Activated T-cell treated with anti-CD3 and anti-CD28 coated beads, Interleukin-2, amount 50 U/mL, for 72 hours (primary cell): ENCODE measurements at regions not wholly inside any gene's neighbourhood (a gene's known extent, or its start where the extent isn't known, plus 50 kb on each side); places are given as distances from the start of the nearest gene placed in this dataset.

Experiments used
- ATAC-seq, 2 donors: fragments of 150-1000 bp; cut with Tn5 transposase; replicated peaks in 1 of 2; 2 replicates each; pipeline ENCODE4 v1.10.0; 2021; ENCODE audit warnings: moderate library complexity in 2 of 2, mild to moderate bottlenecking in 1 of 2
- DNase-seq, 2 donors: peaks; one replicate each; pipeline ENCODE4 v3.0.0; 2021 to 2022; ENCODE audit warnings: mixed read lengths in 1 of 2
- H3K27ac Mint-ChIP-seq: one replicate; pipeline ENCODE4 v1.8.0; 2022; ENCODE audit warnings: mild to moderate bottlenecking, moderate library complexity, mixed read lengths
- H3K27me3 Mint-ChIP-seq: one replicate; pipeline ENCODE4 v1.8.0; 2022; ENCODE audit warnings: low read depth, mixed read lengths
- H3K36me3 Mint-ChIP-seq, 2 donors: one replicate each; pipeline ENCODE4 v1.8.0; 2022; ENCODE audit warnings: mixed read lengths in 2 of 2, mild to moderate bottlenecking in 1 of 2; ENCODE audit not compliant: insufficient read depth in 2 of 2
- H3K4me1 Mint-ChIP-seq: one replicate; pipeline ENCODE4 v1.8.0; 2022; ENCODE audit warnings: low read depth, mixed read lengths
- H3K4me3 Mint-ChIP-seq, 2 donors: one replicate each; pipeline ENCODE4 v1.8.0; 2022; ENCODE audit warnings: mild to moderate bottlenecking in 2 of 2, mixed read lengths in 2 of 2, moderate library complexity in 2 of 2
- H3K9me3 Mint-ChIP-seq, 2 donors: one replicate each; pipeline ENCODE4 v1.8.0; 2022; ENCODE audit warnings: mixed read lengths in 2 of 2

DNA sequence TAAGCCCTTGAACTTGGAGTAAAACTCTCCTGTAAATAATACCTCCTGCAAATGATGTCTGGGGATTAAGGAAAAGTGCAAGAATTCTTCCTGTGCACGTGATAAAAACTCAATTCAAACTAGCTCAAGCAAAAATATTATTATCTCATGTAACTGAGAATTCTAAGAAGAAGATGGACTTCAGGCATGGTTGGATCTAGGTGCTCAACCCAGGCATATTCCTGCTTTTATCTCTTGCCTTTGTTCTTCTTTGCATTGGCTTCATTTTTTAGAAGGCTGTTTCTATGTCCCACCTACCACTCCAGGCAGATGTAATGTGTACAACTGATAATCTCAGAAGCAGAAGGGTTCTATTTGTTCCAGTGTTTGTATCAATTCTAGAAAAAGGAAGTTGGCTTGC, 95.8 kb downstream of the DACT2 start:
- no peak for DNase-seq
- ATAC-seq: no peak
- Mint-ChIP-seq H3K36me3 (no peaks in the 10 kb centered on the region), H3K27me3 (peaks cover 10% of the 10 kb centered on the region), H3K4me1 (no peaks in the 10 kb centered on the region), H3K9me3 (no peaks in the 10 kb centered on the region), H3K4me3 (no peak overlapping the region), H3K27ac (no peak overlapping the region)

DNA sequence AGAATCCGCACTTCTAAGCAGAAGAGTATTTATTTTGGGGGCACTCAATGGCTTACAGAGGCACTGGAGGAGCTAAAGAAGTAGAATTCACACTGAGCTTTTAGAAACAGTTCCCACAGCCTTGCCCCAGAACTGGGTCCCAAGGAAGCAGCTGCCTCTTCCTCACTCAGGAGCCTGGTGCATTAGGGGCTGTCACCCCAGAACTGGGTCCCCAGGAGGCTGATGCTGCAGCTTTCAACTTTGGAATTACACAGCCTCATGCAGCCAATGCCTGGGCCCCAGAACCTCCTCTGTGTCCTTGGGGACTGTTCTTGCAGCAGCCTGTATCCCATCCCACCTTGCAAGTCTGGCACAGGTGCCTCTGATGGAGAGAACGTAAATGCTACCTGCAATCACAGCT, 96.4 kb downstream of the DACT2 start:
- no peaks in the 10 kb centered on the region for H3K36me3 Mint-ChIP-seq
- ATAC-seq (no peak), DNase-seq (no peak)
- H3K9me3 Mint-ChIP-seq: no peaks in the 10 kb centered on the region
- no peaks in the 10 kb centered on the region for H3K4me1 Mint-ChIP-seq
- no peak overlapping the region for H3K27ac Mint-ChIP-seq
- peaks cover 11% of the 10 kb centered on the region for H3K27me3 Mint-ChIP-seq
- no peak overlapping the region for H3K4me3 Mint-ChIP-seq

DNA sequence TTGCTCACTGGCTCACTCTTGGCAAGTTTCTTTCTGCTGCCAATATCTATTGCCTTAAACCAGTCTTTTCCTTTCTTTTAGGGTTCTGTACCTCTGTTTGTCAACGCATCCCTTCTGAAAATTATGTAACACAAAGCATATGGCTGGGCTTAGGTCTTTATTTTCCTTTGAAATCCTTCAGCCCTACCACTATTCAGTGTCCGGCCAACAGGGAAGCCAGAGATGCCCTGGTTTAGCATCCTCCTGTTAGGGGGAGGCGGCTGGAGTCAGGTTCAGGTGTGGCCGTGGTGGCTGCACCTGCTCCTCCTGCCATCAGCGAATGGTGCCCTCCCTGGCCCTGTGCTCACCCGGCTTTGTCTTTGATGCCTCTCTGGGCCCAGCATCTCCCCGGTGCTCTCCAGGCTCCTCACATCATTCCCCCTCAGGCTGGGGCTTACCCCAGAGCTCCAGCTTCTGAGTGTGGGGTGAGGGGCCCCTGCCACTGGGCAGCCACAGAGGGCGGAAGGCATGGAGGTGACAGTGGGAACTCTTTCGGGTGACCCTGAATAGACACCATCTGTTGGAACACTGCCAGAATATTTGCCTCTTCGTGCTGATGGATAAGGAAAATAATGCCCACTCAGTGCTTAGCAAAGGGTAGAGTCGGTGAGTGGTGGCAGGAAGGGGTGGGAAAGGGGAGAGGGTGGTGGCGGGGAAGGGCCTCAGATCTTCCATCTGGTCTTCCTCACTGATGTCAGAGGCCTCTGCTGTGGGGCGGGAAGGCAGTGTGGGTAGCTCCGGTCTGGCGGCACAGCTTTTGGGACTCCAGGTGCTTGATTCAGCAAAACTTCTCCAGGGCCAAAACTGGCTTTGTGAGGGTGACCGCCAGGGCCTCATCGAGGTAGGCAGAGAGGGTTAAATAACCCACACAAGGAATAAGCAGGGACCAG, 97.2 kb downstream of the DACT2 start:
- no peak overlapping the region for H3K4me3 Mint-ChIP-seq
- no peaks in the 10 kb centered on the region for H3K9me3 Mint-ChIP-seq
- DNase-seq (no peak), ATAC-seq (no peak)
- H3K4me1 Mint-ChIP-seq: no peaks in the 10 kb centered on the region
- no peak overlapping the region for H3K27ac Mint-ChIP-seq
- no peaks in the 10 kb centered on the region for H3K36me3 Mint-ChIP-seq
- H3K27me3 Mint-ChIP-seq: peaks cover 17% of the 10 kb centered on the region

GRCh38 chr6:168221497-168222079, 98.0 kb downstream of the DACT2 start:
- H3K4me3 Mint-ChIP-seq: no peak overlapping the region
- peaks cover 17% of the 10 kb centered on the region for H3K27me3 Mint-ChIP-seq
- H3K36me3 Mint-ChIP-seq: no peaks in the 10 kb centered on the region
- no peak overlapping the region for H3K27ac Mint-ChIP-seq
- no peaks in the 10 kb centered on the region for H3K9me3 Mint-ChIP-seq
- ATAC-seq: no peak
- DNase-seq: no peak
- no peaks in the 10 kb centered on the region for H3K4me1 Mint-ChIP-seq

DNA sequence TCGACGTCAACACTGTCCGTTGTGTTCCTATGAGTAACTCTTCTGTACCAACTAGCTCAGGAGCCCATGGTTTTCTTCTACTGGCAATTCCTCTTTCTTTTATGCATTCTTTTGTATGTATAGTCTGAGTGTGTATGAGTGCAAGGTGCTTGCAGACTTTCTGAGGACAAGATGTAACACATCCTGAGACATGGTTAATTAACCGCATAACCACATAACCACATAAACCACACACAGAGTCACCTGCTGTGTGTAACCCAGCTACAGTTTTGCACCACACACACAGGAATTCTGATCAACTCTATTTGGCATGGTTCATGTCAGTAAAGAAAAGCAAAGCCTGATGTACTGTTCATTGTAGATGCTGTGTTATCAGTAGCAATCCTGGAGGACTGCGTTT, 98.6 kb downstream of the DACT2 start:
- peaks cover 12% of the 10 kb centered on the region for H3K27me3 Mint-ChIP-seq
- H3K4me1 Mint-ChIP-seq: no peaks in the 10 kb centered on the region

GRCh38 chr6:168219804-168220203, 99.8 kb downstream of the DACT2 start:
- Mint-ChIP-seq H3K27me3 (peaks cover 7% of the 10 kb centered on the region), H3K4me1 (no peaks in the 10 kb centered on the region), H3K4me3 (no peak overlapping the region), H3K27ac (no peak overlapping the region), H3K36me3 (no peaks in the 10 kb centered on the region), H3K9me3 (no peaks in the 10 kb centered on the region)
- DNase-seq (no peak), ATAC-seq (no peak)

More for the DNA sequence above, 98.6 kb downstream of the DACT2 start:
- no peak overlapping the region for H3K4me3 Mint-ChIP-seq
- H3K27ac Mint-ChIP-seq: no peak overlapping the region
- H3K9me3 Mint-ChIP-seq: no peaks in the 10 kb centered on the region
- ATAC-seq: no peak
- DNase-seq: no peak
- no peaks in the 10 kb centered on the region for H3K36me3 Mint-ChIP-seq

DNA sequence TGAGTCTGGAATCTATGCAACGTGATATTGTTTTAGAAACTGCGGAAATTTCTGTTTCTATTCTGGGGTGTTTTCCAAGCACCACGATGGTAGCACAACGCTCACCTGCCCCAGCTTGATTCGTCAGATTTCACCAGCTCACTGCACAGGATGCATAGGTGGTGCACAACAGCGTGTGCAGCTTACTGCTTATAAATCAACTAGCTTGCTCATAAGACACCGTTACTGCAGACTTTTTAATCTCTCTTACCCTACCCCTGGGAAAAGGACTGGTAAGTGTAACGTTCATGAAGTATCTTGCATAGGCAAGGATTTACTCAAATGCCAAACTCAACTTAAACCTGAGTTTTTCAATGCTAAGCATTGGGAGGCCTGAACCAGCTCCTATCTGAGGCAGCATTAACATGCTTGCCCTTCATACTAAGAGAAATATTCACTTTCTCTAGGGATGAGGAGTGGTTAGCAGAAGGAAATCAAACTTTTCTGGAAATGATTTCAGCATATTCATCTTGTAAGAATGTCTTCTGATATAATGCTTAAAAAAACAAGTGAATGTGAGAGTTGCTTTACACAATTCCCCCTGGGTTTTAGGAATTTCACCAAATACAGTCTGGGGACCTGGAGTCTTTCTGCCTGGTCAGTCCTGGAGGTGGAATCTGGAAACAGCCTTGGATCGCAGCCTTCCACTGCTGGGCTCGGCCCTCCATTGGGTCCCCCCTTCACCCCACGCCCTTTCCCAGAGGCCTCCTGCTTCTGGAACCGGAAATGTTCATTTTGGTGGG, 100.6 kb downstream of the DACT2 start:
- Mint-ChIP-seq H3K4me3 (no peak overlapping the region), H3K27me3 (peaks cover 7% of the 10 kb centered on the region), H3K27ac (no peak overlapping the region), H3K36me3 (no peaks in the 10 kb centered on the region), H3K9me3 (no peaks in the 10 kb centered on the region), H3K4me1 (no peaks in the 10 kb centered on the region)
- DNase-seq (no peak), ATAC-seq (no peak)

GRCh38 chr6:168217880-168218537, 101.6 kb downstream of the DACT2 start:
- H3K4me3 Mint-ChIP-seq: no peak overlapping the region
- ATAC-seq (no peak), DNase-seq (no peak)
- peaks cover 7% of the 10 kb centered on the region for H3K27me3 Mint-ChIP-seq
- no peaks in the 10 kb centered on the region for H3K9me3 Mint-ChIP-seq
- H3K27ac Mint-ChIP-seq: no peak overlapping the region
- no peaks in the 10 kb centered on the region for H3K36me3 Mint-ChIP-seq
- no peaks in the 10 kb centered on the region for H3K4me1 Mint-ChIP-seq

DNA sequence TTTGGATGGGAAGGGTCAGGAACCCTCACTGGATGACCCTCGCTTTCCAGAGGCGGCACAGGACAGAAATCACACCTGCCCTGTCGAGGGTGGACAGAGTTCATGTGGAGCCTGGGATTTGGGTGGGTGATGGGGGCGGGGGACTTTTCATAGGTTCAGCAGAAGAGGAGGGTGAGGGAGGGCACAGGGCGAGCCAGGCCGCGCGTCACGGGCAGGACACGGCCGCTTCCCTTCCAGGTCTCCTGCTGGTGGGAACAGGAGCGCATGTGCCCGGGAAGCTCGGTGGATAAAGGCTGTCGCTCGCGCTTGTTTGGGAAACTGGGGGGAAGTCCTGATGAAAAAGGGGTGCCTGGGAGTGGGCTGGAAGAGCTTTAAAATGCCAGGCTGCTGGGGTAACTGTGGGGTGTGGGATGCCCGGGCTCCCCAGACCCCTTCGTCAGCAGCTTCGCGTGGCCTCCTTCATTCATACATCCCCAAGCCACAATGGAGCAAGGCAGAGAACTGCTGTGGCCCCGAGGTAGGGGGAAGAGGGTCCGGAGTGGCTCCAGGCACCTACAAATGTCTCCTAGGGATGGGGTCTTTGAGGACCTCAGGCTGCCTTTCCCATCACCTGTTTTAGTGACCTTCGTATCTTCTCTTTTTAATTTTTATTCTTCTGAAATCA, 102.2 kb downstream of the DACT2 start:
- no peaks in the 10 kb centered on the region for H3K9me3 Mint-ChIP-seq
- H3K4me1 Mint-ChIP-seq: no peaks in the 10 kb centered on the region
- H3K36me3 Mint-ChIP-seq: no peaks in the 10 kb centered on the region
- peaks cover 7% of the 10 kb centered on the region for H3K27me3 Mint-ChIP-seq
- no peak for ATAC-seq
- no peak overlapping the region for H3K27ac Mint-ChIP-seq
- H3K4me3 Mint-ChIP-seq: no peak overlapping the region
- no peak for DNase-seq

GRCh38 chr6:168216751-168217191, 102.8 kb downstream of the DACT2 start:
- Mint-ChIP-seq H3K4me1 (no peaks in the 10 kb centered on the region), H3K4me3 (no peak overlapping the region), H3K27ac (no peak overlapping the region), H3K36me3 (no peaks in the 10 kb centered on the region), H3K27me3 (peaks cover 7% of the 10 kb centered on the region), H3K9me3 (no peaks in the 10 kb centered on the region)
- no peak for DNase-seq
- no peak for ATAC-seq

GRCh38 chr6:168216117-168216516, 103.5 kb downstream of the DACT2 start:
- Mint-ChIP-seq H3K9me3 (no peaks in the 10 kb centered on the region), H3K36me3 (no peaks in the 10 kb centered on the region), H3K27ac (no peak overlapping the region), H3K4me1 (no peaks in the 10 kb centered on the region), H3K27me3 (peaks cover 7% of the 10 kb centered on the region), H3K4me3 (no peak overlapping the region)
- DNase-seq (no peak), ATAC-seq (no peak)

DNA sequence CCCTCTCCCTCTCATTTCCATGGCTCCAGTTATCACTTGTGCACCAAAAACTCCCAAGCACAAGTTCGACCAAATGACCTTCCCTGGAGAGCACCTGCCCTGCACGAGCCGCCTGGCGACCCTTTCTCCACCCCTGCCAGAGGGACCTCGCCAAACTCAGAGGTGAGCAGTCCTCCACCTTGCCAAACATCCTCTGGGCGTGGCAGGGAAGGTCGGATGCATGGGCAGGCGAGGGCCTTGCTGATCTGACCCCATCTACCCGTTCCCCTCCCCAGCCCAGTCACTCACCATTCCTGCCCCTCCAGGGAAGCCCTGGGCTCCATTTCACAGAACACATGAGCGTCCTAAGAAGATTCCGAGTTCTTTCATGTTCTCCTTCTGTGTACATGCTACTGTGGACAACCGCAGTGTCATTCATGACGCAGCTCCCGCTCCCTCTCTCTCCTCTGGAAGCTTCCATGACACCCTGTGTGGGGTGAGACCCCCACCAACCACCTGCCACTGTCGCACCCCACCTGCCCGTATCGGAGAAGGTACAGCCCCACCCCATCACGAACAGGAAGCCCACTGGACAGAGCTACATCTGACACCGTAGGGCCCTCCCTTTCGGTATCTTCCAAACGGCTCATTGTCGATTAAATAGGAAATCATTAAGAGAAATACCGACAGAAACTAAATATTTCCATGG, 104.3 kb downstream of the DACT2 start:
- no peak overlapping the region for H3K4me3 Mint-ChIP-seq
- no peak overlapping the region for H3K27ac Mint-ChIP-seq
- no peaks in the 10 kb centered on the region for H3K36me3 Mint-ChIP-seq
- DNase-seq (no peak), ATAC-seq (no peak)
- no peaks in the 10 kb centered on the region for H3K4me1 Mint-ChIP-seq
- H3K27me3 Mint-ChIP-seq: peaks cover 7% of the 10 kb centered on the region
- H3K9me3 Mint-ChIP-seq: no peaks in the 10 kb centered on the region
